Stomach smooth muscle (tissue), 2 donors: ENCODE measurements at regions not wholly inside any gene's neighbourhood (a gene's known extent, or its start where the extent isn't known, plus 50 kb on each side); places are given as distances from the start of the nearest gene placed in this dataset.

Experiments
- H3K27ac ChIP-seq: one replicate; pipeline ENCODE4 v1.7.0; 2013; ENCODE audit warnings: mild to moderate bottlenecking, low read length, inconsistent platforms
- H3K27me3 ChIP-seq, 2 donors: one replicate each; pipeline ENCODE4 v1.7.0; 2013; ENCODE audit warnings: low read length in 2 of 2; ENCODE audit not compliant: insufficient read depth in 2 of 2, control insufficient read depth in 1 of 2
- H3K36me3 ChIP-seq, 2 donors: one replicate each; pipeline ENCODE4 v1.7.0; 2013; ENCODE audit warnings: low read length in 2 of 2; ENCODE audit not compliant: control insufficient read depth in 2 of 2, insufficient read depth in 2 of 2
- H3K4me1 ChIP-seq: one replicate; pipeline ENCODE4 v1.7.0; 2013; ENCODE audit warnings: low read length; ENCODE audit not compliant: control insufficient read depth, insufficient read depth
- H3K4me3 ChIP-seq, 2 donors: one replicate each; pipeline ENCODE4 v1.7.0; 2013; ENCODE audit warnings: low read length in 2 of 2
- H3K9ac ChIP-seq, 2 donors: one replicate each; pipeline ENCODE4 v1.7.0; 2013; ENCODE audit warnings: low read length in 2 of 2, mild to moderate bottlenecking in 1 of 2
- H3K9me3 ChIP-seq, 2 donors: one replicate each; pipeline ENCODE4 v1.7.0; 2013; ENCODE audit warnings: low read length in 2 of 2; ENCODE audit not compliant: control insufficient read depth in 2 of 2
- donor health status: healthy.
- donor health status: Pancreatic carcinoma.

- Histone ChIP-seq H3K9ac (no peak overlapping the region), H3K4me3 (no peak overlapping the region), H3K4me1 (no peaks in the 10 kb centered on the region), H3K27me3 (no peaks in the 10 kb centered on the region), H3K36me3 (no peaks in the 10 kb centered on the region), H3K9me3 (no peaks in the 10 kb centered on the region), H3K27ac (no peak overlapping the region)
Observed at GRCh38 chr2:147649998-147650397, 194.8 kb upstream of the ACVR2A start.

DNA sequence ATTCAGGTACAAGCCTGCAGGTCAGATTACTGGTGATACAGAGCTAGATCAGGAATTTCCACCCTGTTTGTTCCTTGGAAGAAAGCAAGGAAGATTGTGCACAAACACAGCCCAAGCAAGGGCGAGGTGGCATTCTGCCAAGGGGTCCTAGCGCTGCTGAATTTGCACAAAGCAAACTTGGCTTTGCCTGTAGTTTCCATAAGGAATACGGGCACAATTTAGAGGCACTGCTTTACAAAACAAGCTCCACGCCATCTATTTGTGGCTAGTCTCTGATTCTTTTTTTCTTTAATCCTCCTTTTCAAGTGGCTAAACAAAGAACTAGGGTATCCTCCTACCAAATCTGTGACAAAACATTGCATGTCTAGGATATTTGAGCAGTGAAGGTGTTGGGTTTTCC is 195.5 kb upstream of the ACVR2A start:
- Histone ChIP-seq H3K27me3 (no peaks in the 10 kb centered on the region), H3K9ac (no peak overlapping the region), H3K4me1 (no peaks in the 10 kb centered on the region), H3K4me3 (no peak overlapping the region), H3K9me3 (no peaks in the 10 kb centered on the region), H3K36me3 (no peaks in the 10 kb centered on the region), H3K27ac (no peak overlapping the region)

DNA sequence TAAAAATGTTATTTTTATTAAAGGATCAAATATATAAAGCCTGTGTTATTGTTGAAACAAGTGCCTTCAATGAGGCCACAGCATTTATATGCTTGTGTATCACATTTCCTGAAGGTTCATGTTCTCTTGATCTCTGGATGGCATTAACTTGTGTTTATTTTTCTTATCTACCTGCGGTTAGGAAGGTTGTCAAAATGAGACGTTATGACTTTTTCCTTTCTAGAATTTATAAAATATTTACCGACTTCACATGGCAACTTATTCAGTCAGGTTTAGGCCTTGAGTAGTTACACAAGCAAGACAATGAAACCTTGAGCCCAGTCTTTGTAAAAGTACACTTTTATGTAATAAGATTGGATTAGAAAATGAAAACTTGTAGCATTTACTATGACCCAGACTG is 196.4 kb upstream of the ACVR2A start:
- H3K4me3 ChIP-seq = no peak overlapping the region
- H3K9ac ChIP-seq = no peak overlapping the region
- H3K9me3 ChIP-seq = no peaks in the 10 kb centered on the region
- H3K27me3 ChIP-seq = no peaks in the 10 kb centered on the region
- no peak overlapping the region for H3K27ac ChIP-seq
- H3K36me3 ChIP-seq = no peaks in the 10 kb centered on the region
- H3K4me1 ChIP-seq = no peaks in the 10 kb centered on the region

GRCh38 chr2:147647816-147648215 is 197.0 kb upstream of the ACVR2A start:
- H3K4me3 ChIP-seq = no peak overlapping the region
- H3K4me1 ChIP-seq = no peaks in the 10 kb centered on the region
- no peaks in the 10 kb centered on the region for H3K36me3 ChIP-seq
- H3K27me3 ChIP-seq = no peaks in the 10 kb centered on the region
- H3K9me3 ChIP-seq = no peaks in the 10 kb centered on the region
- H3K27ac ChIP-seq = no peak overlapping the region
- no peak overlapping the region for H3K9ac ChIP-seq

DNA sequence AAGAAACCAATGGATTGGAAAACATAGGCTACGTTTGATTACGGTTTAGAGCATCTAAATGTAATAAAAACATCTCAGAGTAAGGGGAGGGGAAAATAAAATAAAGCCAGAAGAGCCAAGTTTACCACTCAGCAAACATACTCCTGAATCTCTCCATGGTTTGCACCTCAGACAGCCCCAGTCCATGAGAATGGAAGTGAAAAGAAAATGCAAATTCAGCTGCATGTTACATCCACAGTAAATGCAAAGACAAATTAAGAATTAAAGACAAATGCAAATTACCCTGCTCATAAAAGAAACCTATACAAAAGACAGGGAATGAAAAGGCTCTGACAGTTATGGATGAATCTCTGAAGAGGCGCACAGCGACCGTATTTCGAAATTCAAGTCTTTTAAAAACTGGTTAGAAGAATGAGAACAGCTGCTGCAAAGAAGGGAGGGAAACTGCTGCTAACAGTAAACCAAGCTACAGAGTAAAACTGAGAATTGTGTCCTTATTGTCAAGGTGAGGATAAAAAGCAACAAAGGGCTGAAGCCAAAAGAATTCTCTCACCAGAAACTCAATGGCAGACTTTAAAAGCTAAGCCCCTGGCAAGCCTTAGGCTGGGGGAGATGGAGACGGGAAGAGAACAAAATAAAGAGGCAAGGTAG is 197.9 kb upstream of the ACVR2A start:
- no peaks in the 10 kb centered on the region for H3K9me3 ChIP-seq
- H3K4me1 ChIP-seq = no peaks in the 10 kb centered on the region
- no peak overlapping the region for H3K9ac ChIP-seq
- H3K27me3 ChIP-seq = no peaks in the 10 kb centered on the region
- no peaks in the 10 kb centered on the region for H3K36me3 ChIP-seq
- H3K4me3 ChIP-seq = no peak overlapping the region
- no peak overlapping the region for H3K27ac ChIP-seq

- no peak overlapping the region for H3K9ac ChIP-seq
- H3K27ac ChIP-seq = no peak overlapping the region
- H3K9me3 ChIP-seq = no peaks in the 10 kb centered on the region
- H3K27me3 ChIP-seq = no peaks in the 10 kb centered on the region
- no peaks in the 10 kb centered on the region for H3K4me1 ChIP-seq
- H3K4me3 ChIP-seq = no peak overlapping the region
- H3K36me3 ChIP-seq = no peaks in the 10 kb centered on the region
Observed at GRCh38 chr2:147644491-147644890, 200.3 kb upstream of the ACVR2A start.

DNA sequence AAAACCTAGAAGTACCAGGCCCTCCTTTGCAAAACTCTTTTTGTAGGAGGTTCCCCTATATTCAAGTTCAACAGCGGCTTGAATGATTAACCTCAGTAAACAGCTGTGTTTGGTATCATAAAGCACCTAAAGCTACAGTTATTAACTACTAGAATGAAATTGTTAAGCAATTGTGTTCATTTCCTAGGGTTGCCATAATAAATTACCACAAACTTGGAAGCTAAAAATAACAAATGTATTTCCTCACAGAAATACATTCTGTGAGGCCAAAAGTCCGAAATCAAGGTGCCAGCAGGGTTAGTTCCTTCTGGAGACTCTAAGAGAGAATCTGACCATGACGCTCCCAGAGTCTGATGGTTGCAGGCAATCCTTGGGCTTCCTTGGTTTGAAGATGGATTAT is 202.1 kb upstream of the ACVR2A start:
- H3K36me3 ChIP-seq = no peaks in the 10 kb centered on the region
- H3K27me3 ChIP-seq = no peaks in the 10 kb centered on the region
- no peaks in the 10 kb centered on the region for H3K9me3 ChIP-seq
- no peak overlapping the region for H3K4me3 ChIP-seq
- no peaks in the 10 kb centered on the region for H3K4me1 ChIP-seq
- no peak overlapping the region for H3K27ac ChIP-seq
- H3K9ac ChIP-seq = no peak overlapping the region

- Histone ChIP-seq H3K9ac (no peak overlapping the region), H3K27me3 (no peaks in the 10 kb centered on the region), H3K36me3 (no peaks in the 10 kb centered on the region), H3K9me3 (no peaks in the 10 kb centered on the region), H3K4me1 (no peaks in the 10 kb centered on the region), H3K4me3 (no peak overlapping the region), H3K27ac (no peak overlapping the region)
Observed at GRCh38 chr2:147641651-147642050, 203.2 kb upstream of the ACVR2A start.

DNA sequence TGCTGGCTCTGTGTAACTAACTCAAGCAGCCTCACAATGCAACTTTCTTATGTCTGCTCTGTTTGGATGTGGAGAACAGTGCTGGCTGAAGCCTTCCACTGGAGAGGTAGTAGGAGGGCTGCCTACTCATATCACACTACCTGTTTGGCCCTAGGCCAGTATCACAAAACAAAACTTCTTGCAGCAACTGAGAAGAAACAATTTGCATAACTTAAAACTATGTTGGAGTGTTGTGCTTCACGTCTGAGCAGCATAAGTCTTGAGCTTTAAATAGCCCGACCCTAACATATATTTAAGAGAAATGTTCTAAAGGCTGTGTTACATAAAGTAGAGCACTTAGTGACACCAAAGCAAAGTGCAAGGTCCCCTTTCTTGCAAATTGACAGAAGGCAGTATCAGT is 204.9 kb upstream of the ACVR2A start:
- Histone ChIP-seq H3K4me1 (no peaks in the 10 kb centered on the region), H3K9ac (no peak overlapping the region), H3K27me3 (no peaks in the 10 kb centered on the region), H3K36me3 (no peaks in the 10 kb centered on the region), H3K27ac (no peak overlapping the region), H3K4me3 (no peak overlapping the region), H3K9me3 (no peaks in the 10 kb centered on the region)

- no peak overlapping the region for H3K27ac ChIP-seq
- no peaks in the 10 kb centered on the region for H3K36me3 ChIP-seq
- H3K4me3 ChIP-seq = no peak overlapping the region
- no peaks in the 10 kb centered on the region for H3K4me1 ChIP-seq
- no peaks in the 10 kb centered on the region for H3K9me3 ChIP-seq
- H3K27me3 ChIP-seq = no peaks in the 10 kb centered on the region
- no peak overlapping the region for H3K9ac ChIP-seq
Observed at GRCh38 chr2:147639386-147639785, 205.4 kb upstream of the ACVR2A start.

GRCh38 chr2:147636886-147637285 is 207.9 kb upstream of the ACVR2A start:
- H3K36me3 ChIP-seq = no peaks in the 10 kb centered on the region
- H3K9me3 ChIP-seq = no peaks in the 10 kb centered on the region
- no peaks in the 10 kb centered on the region for H3K27me3 ChIP-seq
- peak overlapping the region in 1 of 2 donors; percentile 23 for H3K4me3 ChIP-seq
- H3K4me1 ChIP-seq = no peaks in the 10 kb centered on the region
- no peak overlapping the region for H3K27ac ChIP-seq
- no peak overlapping the region for H3K9ac ChIP-seq
